HG03025 (cell line): ENCODE measurements at regions not wholly inside any gene's neighbourhood (a gene's known extent, or its start where the extent isn't known, plus 50 kb on each side); places are given as distances from the start of the nearest gene placed in this dataset.

ENCODE experiments used
- ATAC-seq: cut with Tn5 transposase; IDR thresholded peaks from one replicate; pipeline ENCODE4 v1.9.1; 2021; ENCODE audit warnings: mild to moderate bottlenecking, moderate library complexity; ENCODE audit not compliant: unreplicated experiment, low FRiP score

DNA sequence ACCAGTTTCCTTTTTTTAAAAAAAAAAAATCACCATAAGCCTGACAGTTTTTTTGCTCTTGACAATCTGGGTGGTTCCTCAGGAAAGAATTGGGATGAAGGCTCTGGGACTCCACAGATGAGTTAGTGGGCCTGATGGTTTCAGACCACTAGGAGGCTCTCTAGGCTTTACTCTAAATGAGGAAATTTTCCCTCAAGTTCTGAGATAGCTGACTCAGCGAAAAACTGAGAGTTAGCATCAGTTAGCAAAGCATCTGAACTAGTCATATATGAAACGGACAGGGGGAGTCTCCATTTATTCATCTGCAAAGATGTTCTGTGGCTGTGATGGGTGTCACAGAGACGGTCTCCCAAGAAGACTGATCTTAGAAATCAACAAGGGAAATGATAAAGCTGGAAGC, 314.3 kb upstream of the OR4E1 start:
- no peak for ATAC-seq

DNA sequence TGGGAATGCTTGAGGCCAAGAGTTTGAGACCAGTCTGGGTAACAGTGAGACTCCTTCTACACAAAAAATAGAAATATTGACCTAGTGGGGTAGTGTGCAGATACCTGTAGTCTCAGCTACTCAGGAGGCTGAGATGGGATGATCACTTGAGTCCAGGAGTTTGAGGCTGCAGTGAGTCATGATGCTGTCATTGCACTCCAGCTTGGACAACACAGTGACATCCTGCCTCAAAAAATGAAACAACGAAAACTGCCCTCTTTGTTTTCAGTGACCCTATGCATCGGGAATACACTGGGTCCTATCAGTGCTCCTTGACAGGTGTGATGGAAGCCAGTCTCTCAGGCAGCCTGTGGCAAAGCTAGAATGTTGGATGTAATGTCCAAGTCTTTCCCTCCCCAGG, 311.5 kb upstream of the OR4E1 start:
- no peak for ATAC-seq

DNA sequence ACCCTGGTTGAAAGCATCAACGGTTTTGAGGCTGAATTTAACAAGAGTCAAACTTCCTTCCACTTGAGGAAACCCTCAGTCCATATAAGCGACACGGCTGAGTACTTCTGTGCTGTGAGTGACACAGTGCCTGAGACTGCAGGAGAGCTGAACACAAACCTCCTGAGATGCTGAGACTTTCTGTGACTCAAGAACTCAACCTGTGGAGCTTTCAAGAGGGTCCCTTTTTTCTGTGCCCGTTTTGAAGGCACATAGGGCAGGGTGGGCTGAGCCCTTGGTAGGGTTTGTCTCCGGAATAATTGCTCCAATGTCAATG, 305.3 kb upstream of the OR4E1 start:
- ATAC-seq: no peak

DNA sequence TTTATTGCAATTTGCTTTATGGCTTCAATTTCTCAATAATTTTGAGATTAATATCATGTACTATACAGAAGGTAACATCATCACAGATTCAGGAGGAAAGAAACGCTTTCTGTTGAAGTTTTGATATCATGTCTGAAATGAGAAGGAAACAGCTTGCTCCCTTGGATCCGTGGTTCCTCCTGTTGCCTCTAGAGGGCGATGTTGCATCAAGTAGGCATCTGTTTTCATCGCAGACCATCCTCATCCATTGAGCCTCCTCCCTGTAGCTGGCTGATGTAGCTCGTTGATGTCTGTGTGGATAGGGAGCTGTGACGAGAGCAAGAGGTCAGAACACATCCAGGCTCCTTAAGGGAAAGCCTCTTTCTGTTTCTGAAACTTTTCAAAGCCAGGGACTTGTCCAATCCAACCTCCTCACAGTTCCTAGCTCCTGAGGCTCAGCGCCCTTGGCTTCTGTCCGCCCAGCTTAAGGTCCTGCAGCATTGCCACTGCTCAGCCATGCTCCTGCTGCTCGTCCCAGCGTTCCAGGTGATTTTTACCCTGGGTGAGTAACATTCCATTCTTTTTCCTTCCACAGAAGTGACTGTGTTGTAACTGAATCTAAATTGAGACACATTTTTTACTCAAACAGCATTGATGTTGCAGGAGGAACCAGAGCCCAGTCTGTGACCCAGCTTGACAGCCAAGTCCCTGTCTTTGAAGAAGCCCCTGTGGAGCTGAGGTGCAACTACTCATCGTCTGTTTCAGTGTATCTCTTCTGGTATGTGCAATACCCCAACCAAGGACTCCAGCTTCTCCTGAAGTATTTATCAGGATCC, 304.8 kb upstream of the OR4E1 start:
- peak; percentile 63 for ATAC-seq

DNA sequence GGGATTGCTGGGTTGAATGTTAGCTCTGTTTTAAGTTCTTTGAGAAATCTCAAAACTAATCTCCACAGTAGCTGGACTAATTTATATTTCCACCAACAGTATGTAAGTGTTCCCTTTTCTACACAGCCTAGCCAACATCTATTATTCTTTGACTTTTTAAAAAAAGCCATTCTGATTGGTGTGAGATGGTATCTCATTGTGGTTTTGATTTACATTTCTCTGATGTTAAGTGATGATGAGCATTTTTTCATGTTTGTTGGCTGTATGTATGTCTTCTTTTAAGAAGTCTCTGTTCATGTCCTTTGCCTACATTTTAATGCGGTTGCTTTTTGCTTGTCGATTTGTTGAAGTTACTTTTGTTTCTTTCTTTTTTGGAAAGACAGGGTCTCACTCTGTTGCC, 301.1 kb upstream of the OR4E1 start:
- ATAC-seq: no peak

DNA sequence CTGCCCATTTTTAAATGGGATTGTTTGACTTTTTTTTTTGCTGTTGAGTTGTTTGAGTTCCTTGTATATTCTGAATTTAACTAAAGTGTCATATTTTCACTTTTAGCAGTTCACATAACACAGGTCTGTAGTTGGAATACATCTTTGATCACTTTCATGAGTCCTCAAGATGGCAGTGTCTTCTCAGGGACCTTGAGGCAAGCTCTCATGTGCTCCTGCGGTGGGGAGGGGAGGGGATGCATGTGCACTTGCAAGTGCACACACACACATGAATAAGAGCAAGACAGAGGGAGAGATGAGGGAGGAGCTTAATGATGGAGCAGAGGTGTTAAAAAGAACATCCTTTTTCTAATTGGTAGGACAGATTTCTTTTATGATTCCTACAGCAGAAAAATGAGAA, 291.4 kb upstream of the OR4E1 start:
- ATAC-seq: no peak

DNA sequence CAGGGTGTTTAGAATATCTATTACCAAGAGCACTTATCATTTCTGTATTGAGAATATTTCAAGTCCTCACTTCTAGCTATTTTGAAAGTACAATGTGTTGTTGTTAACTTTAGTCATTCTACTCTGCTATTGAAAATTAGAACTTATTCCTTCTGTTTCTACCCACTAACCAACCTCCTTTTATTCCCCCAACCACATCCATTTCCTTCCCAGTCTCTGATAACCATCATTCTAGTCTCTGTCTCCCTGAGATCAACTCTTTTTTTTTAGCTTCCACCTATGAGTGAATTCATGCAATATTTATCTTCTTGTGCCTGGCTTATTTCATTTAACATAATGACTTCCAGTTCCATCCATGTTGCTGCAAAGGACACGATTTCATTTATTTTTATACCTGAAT, 290.6 kb upstream of the OR4E1 start:
- no peak for ATAC-seq

DNA sequence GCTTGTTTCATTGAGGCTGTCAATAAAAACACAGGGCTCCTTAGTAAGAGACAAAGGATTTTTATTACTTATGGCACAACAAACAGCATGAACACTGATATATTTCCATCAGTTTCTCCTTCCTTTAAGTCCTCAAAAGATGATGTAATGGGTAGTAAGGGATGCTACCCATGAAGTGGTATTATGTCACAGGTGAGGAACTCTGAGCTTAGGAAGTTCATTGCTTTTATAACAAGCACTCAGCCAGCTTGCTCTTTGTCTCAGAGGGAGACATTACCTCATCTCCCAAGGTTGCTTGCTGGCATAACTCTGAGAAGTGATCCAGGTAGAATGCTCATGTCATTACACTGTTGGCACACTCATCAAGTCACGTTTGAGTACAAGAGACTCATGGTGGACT, 287.0 kb upstream of the OR4E1 start:
- no peak for ATAC-seq

DNA sequence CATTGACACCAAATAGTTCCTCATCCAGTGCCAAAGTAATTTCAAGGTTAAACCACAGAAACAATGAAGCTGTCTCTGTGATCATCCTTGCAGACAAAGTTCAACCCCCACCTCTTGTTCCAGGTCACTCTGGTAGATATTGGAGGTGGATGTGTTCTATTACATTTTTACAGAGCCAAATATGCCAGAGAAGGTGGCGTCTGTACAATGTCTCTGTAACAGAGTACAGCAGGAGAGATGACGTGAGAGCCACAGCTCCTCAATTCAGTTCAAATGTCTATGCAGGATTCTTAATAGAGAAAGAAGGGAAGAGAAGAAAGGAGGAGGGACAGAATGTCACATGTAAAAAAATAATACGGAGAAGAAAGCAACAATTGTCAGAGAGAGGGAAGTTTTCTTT, 268.3 kb upstream of the OR4E1 start:
- no peak for ATAC-seq

DNA sequence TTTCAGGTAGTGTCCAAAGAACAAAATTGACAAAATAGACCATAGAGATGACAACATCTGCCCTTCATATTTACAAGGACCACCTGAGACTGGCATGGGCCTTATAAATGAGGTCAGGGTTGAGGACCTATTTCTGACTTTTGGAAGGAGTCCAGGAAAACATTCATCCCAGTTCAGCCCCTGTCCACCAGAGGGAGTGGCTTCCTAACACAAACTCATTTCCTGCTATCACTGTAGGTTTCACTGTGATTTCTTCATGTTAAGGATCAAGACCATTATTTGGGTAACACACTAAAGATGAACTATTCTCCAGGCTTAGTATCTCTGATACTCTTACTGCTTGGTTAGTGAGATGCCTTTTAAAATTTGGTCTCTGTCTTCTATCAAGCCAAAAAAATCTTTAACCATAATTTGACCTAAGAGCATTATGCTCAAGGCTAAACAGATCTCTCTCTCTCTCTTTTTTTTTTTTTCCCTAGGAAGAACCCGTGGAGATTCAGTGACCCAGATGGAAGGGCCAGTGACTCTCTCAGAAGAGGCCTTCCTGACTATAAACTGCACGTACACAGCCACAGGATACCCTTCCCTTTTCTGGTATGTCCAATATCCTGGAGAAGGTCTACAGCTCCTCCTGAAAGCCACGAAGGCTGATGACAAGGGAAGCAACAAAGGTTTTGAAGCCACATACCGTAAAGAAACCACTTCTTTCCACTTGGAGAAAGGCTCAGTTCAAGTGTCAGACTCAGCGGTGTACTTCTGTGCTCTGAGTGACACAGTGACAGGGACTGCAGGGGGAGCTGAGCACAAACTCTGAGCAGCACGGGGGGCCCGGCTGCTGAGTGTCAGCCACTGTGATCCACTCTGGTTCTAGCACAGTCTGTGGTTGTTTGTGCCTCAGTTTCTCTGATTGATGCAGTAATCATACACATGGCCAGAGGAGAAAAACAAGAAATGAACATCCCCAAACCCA, 267.6 kb upstream of the OR4E1 start:
- ATAC-seq: no peak

DNA sequence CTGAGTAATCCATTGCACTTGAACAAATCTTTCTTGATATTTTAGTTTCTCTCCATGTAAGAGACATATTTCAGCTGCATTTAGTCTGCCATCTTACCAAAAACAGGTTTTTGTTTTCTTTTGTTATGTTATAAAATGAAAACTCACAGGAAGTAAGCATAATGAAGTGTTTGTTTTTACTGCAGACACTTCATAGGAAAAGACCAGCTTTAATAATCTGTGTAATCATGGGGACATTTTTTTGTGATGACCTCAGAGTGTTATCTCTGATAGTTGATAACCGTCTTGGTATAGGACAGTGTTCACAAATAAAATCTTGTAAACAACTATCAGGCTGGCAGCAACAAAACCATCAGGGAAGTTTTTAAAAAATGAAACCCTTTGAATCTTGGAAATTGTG, 266.2 kb upstream of the OR4E1 start:
- no peak for ATAC-seq

DNA sequence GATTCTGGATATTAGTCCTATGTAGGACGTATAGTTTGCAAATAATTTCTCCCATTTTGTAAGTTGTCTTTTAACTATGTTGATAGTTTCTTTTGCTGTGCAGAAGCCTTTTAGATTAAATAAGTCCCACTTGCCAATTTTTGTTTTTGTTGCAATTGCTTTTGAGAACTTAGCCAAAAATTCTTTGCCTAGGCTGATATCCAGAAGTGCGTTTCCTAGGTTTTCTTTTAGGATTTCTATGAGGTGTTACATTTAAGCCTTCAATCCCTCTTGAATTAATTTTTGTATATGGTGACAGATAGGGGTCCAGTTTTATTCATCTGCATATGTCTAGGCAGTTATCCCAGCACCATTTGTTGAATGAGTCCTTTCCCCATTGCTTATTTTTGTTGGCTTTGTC, 264.4 kb upstream of the OR4E1 start:
- no peak for ATAC-seq

DNA sequence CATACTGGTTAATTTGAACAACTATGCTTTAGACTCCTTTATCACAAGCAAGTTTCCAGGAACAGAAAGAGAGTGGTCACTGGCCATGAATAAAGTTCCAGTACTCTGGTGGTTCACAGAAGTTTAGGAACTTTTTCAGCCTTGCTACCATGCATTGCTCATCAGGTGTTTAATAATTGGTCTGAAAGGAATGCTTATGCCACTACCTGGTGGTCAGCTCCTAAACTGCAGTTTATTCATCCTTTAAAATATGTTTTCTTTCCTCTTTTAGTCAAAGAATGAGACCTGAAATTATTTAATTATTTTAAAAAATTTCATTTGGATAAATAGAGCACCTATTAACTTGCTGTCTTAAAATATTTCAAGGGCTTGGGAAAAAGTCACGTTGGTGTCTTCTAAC, 260.1 kb upstream of the OR4E1 start:
- no peak for ATAC-seq

DNA sequence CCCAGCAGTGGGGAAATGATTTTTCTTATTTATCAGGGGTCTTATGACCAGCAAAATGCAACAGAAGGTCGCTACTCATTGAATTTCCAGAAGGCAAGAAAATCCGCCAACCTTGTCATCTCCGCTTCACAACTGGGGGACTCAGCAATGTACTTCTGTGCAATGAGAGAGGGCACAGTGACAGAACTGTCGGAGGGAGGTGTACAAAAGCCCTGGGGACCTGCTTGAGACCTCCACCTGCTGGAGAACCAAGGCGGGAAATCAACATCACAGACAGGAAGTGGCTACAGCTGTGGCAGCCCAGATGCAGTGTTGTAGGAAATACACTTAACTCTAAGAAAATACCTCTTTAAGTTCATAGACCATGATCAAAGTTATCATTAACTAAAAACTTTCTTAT, 250.9 kb upstream of the OR4E1 start:
- ATAC-seq: no peak

DNA sequence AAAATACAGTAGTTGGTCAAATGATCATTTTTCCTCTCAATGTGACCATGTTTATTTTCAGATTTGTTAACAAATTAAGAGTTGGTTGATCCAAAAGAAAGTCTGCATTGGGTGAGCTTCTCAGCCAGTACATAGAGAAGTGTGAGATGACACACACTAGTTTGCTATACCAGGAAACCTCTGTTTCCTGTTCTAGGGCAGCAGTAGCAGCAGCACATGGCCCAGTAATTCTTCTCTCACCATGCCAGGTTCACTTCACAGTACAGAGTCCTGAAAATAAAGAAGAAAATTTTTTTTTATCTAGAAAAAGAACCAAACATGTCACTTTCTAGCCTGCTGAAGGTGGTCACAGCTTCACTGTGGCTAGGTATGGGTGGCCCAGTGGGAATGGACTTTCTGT, 250.2 kb upstream of the OR4E1 start:
- ATAC-seq: no peak

DNA sequence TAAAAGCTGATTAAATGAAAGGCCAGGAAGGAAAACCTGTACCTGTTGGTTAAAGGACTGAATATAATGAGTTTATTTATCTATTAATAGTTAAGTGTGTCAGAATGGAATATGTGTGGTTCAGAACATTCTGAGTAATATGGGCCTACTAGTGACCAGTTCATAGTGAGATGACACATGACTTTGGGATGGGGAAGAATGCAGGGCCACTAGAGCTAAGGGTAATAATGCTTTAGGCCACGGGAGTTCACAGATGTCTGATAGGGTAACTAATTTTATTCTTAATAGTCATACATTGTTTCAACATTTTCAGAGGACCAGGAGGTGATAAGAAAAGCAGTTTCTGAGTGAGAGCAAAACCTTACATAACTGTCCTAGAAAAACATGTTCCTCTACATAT, 247.8 kb upstream of the OR4E1 start:
- ATAC-seq: no peak

DNA sequence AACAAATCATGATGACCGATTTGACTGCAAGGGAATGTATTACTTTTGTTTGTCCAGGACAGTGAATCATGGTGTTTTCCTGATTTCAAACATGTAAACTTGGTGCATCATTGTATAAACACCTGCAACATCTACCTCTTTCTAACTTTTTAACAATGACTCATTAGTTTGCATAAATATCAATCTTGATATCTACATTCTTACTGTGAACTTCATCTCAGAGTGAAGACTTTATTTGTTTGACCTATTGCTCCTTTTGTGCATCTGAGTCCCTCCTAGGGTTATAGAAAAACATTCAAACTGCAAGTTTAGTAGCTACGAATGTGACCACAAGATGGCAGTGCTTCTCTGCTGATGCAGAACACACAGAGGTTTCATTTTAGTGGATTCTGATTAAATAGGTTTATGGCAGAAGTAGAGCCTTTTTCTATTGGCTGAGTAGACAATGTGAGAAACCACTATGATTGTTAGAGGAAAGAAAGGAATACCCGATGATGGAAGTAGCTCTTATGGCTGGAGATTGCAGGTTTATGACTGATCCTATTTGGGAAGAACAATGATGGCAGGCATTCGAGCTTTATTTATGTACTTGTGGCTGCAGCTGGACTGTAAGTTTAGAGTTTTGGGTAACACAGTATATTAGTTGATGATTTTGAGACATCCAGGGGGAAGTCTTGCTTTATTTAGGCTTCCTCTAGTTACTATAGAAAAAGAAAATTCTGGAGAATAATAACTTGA, 244.2 kb upstream of the OR4E1 start:
- peak; percentile 68 for ATAC-seq

DNA sequence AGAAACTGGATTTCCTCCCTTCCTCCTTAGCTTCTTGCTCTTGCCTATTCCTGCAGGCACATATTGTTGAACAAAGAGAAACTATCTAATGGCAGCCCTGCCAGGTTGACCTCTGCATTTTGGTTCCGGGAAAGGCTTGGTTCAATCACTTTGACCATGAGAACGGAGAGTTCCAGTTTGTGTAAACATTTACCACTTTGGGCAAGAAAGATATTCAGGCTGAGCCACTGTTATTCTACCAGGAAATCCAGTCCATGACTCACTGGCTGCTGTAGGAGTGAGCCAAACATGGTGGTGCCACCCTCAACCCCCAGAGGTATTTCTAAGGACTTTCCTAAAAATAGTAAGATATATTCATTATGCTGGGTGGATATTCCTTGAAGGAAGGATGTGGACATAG, 242.2 kb upstream of the OR4E1 start:
- no peak for ATAC-seq

DNA sequence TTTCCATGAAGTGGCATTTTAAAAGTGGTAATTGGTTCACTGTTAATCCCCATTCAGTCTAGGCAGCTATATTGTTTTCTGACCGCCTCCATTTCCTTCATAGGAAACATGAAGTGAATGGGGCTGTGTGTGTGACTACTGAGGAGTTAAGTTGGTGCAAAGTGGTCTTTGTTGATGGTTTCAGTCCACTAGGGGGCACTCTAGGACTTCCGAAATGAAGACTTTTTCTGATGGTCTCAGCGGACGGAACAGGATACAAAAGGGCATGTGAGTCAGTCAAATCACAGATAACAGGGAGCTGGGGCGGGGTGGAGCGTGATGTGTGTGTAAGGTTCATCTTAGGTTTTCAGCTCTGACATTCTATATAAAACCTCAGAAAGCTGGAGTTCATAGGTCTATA, 240.1 kb upstream of the OR4E1 start:
- no peak for ATAC-seq

DNA sequence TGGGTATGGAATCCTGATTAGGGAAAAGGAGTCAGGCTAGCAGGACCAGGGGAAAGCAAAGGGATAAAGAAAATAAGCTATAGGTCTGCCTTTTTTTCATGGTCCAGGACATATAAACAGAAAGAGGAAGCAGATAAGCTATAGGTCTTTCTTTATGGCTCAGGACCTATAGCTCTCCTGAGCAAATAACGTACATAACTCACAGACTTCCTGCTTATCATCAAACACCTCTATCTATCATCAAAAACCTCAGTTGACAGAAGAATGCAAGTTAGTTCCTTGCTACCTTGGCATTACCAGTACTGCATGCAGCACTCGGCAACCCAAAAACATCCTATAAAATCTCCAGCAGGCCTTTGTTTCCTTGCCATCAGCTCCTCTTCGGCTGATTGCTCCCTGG, 238.7 kb upstream of the OR4E1 start:
- ATAC-seq: no peak

DNA sequence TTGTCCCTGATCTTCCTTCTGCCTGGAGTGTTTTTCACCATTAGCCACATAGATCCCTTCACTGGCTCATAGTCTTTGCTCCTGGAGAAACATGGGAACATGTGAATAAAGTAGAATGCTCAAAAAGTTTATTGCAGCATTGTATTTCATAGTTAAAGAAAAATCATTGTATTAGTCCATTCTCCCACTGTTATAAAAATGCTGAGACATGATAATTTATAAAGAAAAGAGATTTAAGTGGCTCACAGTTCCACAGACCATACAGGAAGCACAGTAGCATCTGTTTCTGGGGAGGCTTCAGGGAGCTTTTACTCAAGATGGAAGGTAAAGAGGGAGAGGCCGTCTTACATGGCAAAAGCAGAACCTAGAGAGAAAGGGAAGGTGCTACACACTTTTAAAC, 238.3 kb upstream of the OR4E1 start:
- ATAC-seq: no peak
